ENCODE measurements at regions not wholly inside any gene's neighbourhood (a gene's known extent, or its start where the extent isn't known, plus 50 kb on each side); places are given as distances from the start of the nearest gene placed in this dataset.

- TF ChIP-seq CTCF (IDR thresholded peaks at IDR 0.05; ENCODE audit: control extremely low read depth, extremely low read depth) = no peak
- no peak overlapping the region for H3K9ac ChIP-seq (ENCODE audit: insufficient read depth in 1 of 2, low read length in 2 of 2)
- ATAC-seq (ENCODE audit: insufficient read depth, low FRiP score) (no peak), DNase-seq (no peak)
- no peak overlapping the region for H3K4me3 ChIP-seq
- H3K9me3 ChIP-seq (ENCODE audit: control insufficient read depth in 4 of 4, insufficient read depth in 3 of 4, low read length in 3 of 4) = no peaks in the 10 kb centered on the region
- H3K27ac ChIP-seq (ENCODE audit: low read depth in 1 of 2, low read length in 1 of 2) = no peak overlapping the region
- no peaks in the 10 kb centered on the region for H3K36me3 ChIP-seq (ENCODE audit: control insufficient read depth in 4 of 4, insufficient read depth in 4 of 4, low read length in 4 of 4)
- H3K4me1 ChIP-seq (ENCODE audit: control insufficient read depth in 5 of 5, insufficient read depth in 5 of 5, low read length in 5 of 5) = peaks cover 0 to 6% (median 0%) of the 10 kb centered on the region in 5 donors
- no peaks in the 10 kb centered on the region for H3K27me3 ChIP-seq (ENCODE audit: control insufficient read depth in 3 of 3, insufficient read depth in 3 of 3, low read length in 2 of 3)
- 86 to 92% methylated on average over 6 of the region's 6 CpGs for WGBS, 2 donors
Observed at GRCh38 chr2:236735825-236736238, 166.2 kb downstream of the ACKR3 start.

DNA sequence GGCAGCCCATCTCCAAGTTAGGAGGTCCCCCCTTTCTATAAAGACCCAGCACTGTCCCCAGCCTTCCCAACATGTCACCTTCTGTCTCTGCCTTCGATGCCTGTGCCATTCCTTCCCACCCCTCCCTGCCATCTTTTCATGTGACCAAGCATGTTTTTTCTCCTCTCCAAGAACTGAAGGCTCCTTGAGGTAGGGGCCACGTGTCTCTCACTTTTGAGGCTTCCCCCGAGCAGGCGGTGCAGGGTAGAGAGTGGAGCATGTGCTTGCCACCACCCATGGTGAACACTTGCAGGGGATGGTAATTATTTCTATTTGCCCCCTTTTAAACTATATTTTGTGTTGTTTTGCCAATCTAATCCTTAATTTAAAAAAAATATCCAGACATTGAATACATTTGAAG is 168.4 kb downstream of the ACKR3 start:
- Histone ChIP-seq H3K9me3 (ENCODE audit: control insufficient read depth in 4 of 4, insufficient read depth in 3 of 4, low read length in 3 of 4) (no peaks in the 10 kb centered on the region), H3K36me3 (ENCODE audit: control insufficient read depth in 4 of 4, insufficient read depth in 4 of 4, low read length in 4 of 4) (no peaks in the 10 kb centered on the region), H3K27me3 (ENCODE audit: control insufficient read depth in 3 of 3, insufficient read depth in 3 of 3, low read length in 2 of 3) (no peaks in the 10 kb centered on the region), H3K4me3 (no peak overlapping the region), H3K27ac (ENCODE audit: low read depth in 1 of 2, low read length in 1 of 2) (no peak overlapping the region), H3K9ac (ENCODE audit: insufficient read depth in 1 of 2, low read length in 2 of 2) (no peak overlapping the region), H3K4me1 (ENCODE audit: control insufficient read depth in 5 of 5, insufficient read depth in 5 of 5, low read length in 5 of 5) (peaks cover 0 to 12% (median 2%) of the 10 kb centered on the region in 5 donors)
- DNase-seq (no peak), ATAC-seq (ENCODE audit: insufficient read depth, low FRiP score) (no peak)
- 88 to 89% methylated on average over 4 of the region's 4 CpGs for WGBS, 2 donors
- TF ChIP-seq CTCF (IDR thresholded peaks at IDR 0.05; ENCODE audit: control extremely low read depth, extremely low read depth) = no peak

DNA sequence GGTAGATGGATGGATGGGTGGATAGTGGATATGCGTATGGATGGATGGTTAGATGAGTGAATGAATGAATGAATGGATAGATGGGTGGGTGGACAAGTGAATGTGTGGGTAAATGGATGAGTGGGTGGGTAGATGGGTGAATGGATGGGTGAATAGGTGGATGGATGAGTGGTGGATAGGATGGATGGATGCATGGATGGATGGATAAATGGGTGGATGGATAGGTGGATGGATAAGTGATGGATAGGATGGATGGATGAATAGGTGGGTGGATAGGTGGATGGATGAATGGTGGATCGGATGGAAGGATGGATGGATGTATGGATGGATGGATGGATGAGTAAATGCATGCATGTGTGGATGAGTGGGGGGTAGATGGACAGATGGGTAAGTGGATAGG is 169.3 kb downstream of the ACKR3 start:
- Histone ChIP-seq H3K4me3 (no peak overlapping the region), H3K36me3 (ENCODE audit: control insufficient read depth in 4 of 4, insufficient read depth in 4 of 4, low read length in 4 of 4) (no peaks in the 10 kb centered on the region), H3K9ac (ENCODE audit: insufficient read depth in 1 of 2, low read length in 2 of 2) (no peak overlapping the region), H3K4me1 (ENCODE audit: control insufficient read depth in 5 of 5, insufficient read depth in 5 of 5, low read length in 5 of 5) (peaks cover 0 to 21% (median 1%) of the 10 kb centered on the region in 5 donors), H3K27ac (ENCODE audit: low read depth in 1 of 2, low read length in 1 of 2) (no peak overlapping the region), H3K27me3 (ENCODE audit: control insufficient read depth in 3 of 3, insufficient read depth in 3 of 3, low read length in 2 of 3) (no peaks in the 10 kb centered on the region), H3K9me3 (ENCODE audit: control insufficient read depth in 4 of 4, insufficient read depth in 3 of 4, low read length in 3 of 4) (no peaks in the 10 kb centered on the region)
- TF ChIP-seq CTCF (IDR thresholded peaks at IDR 0.05; ENCODE audit: control extremely low read depth, extremely low read depth) = no peak
- ATAC-seq (ENCODE audit: insufficient read depth, low FRiP score) (no peak), DNase-seq (no peak)
- WGBS, 2 donors = 75 to 96% methylated on average over 2 of the region's 2 CpGs

GRCh38 chr2:236739663-236740062 is 170.0 kb downstream of the ACKR3 start:
- H3K27me3 ChIP-seq (ENCODE audit: control insufficient read depth in 3 of 3, insufficient read depth in 3 of 3, low read length in 2 of 3) = no peaks in the 10 kb centered on the region
- H3K4me1 ChIP-seq (ENCODE audit: control insufficient read depth in 5 of 5, insufficient read depth in 5 of 5, low read length in 5 of 5) = peaks cover 0 to 28% (median 1%) of the 10 kb centered on the region in 5 donors
- H3K36me3 ChIP-seq (ENCODE audit: control insufficient read depth in 4 of 4, insufficient read depth in 4 of 4, low read length in 4 of 4) = no peaks in the 10 kb centered on the region
- DNase-seq (no peak), ATAC-seq (ENCODE audit: insufficient read depth, low FRiP score) (no peak)
- no peak overlapping the region for H3K27ac ChIP-seq (ENCODE audit: low read depth in 1 of 2, low read length in 1 of 2)
- no peak for TF ChIP-seq CTCF (IDR thresholded peaks at IDR 0.05; ENCODE audit: control extremely low read depth, extremely low read depth)
- H3K4me3 ChIP-seq = no peak overlapping the region
- H3K9ac ChIP-seq (ENCODE audit: insufficient read depth in 1 of 2, low read length in 2 of 2) = no peak overlapping the region
- H3K9me3 ChIP-seq (ENCODE audit: control insufficient read depth in 4 of 4, insufficient read depth in 3 of 4, low read length in 3 of 4) = no peaks in the 10 kb centered on the region
